Neural cell (in vitro differentiated cells): ENCODE measurements at regions not wholly inside any gene's neighbourhood (a gene's known extent, or its start where the extent isn't known, plus 50 kb on each side); places are given as distances from the start of the nearest gene placed in this dataset.

Experiments used
- H2AFZ ChIP-seq: fragments of 200-600, 300-800 bp; sonication (generic), shearing (Covaris generic); 2 replicates; pipeline ENCODE4 v1.6.0; 2014; ENCODE audit warnings: low read depth, mild to moderate bottlenecking, antibody characterized with exemption, low read length, moderate library complexity
- H3F3A ChIP-seq: fragments of 200-600 bp; shearing (Covaris generic); 2 replicates; pipeline ENCODE4 v1.6.1; 2016; ENCODE audit warnings: mild to moderate bottlenecking, moderate library complexity, mixed read lengths, antibody characterized with exemption, low read length; ENCODE audit not compliant: insufficient read depth, poor library complexity, severe bottlenecking
- H3K27ac ChIP-seq: fragments of 200-600, 300-800 bp; sonication (generic), shearing (Covaris generic); 2 replicates; pipeline ENCODE4 v1.5.1; 2014; ENCODE audit warnings: mild to moderate bottlenecking, low read length, moderate library complexity
- H3K27me3 ChIP-seq: fragments of 300-800, 200-600 bp; sonication (generic), shearing (Covaris generic); 2 replicates; pipeline ENCODE4 v1.6.0; 2014; ENCODE audit warnings: mild to moderate bottlenecking, low read depth, low read length, moderate library complexity; ENCODE audit not compliant: insufficient read depth
- H3K36me3 ChIP-seq: fragments of 300-800, 200-600 bp; sonication (generic), shearing (Covaris generic); 2 replicates; pipeline ENCODE4 v1.5.1; 2014; ENCODE audit warnings: mild to moderate bottlenecking, antibody characterized with exemption, low read length, moderate library complexity; ENCODE audit not compliant: insufficient read depth
- H3K4me2 ChIP-seq: fragments of 300-800, 200-600 bp; sonication (generic), shearing (Covaris generic); 2 replicates; pipeline ENCODE4 v1.6.0; 2014; ENCODE audit warnings: mild to moderate bottlenecking, low read length
- H3K4me3 ChIP-seq: fragments of 300-800, 200-600 bp; sonication (generic), shearing (Covaris generic); 2 replicates; pipeline ENCODE4 v1.5.1; 2014; ENCODE audit warnings: mild to moderate bottlenecking, low read length, moderate library complexity
- H3K79me2 ChIP-seq: fragments of 200-600 bp; shearing (Covaris generic); replicated peaks from 2 replicates; pipeline ENCODE4 v1.6.0; 2014; ENCODE audit warnings: mild to moderate bottlenecking, low read length, moderate library complexity; ENCODE audit not compliant: insufficient read depth
- H3K9ac ChIP-seq: fragments of 300-800, 200-600 bp; sonication (generic), shearing (Covaris generic); 2 replicates; pipeline ENCODE4 v1.6.1; 2016; ENCODE audit warnings: mild to moderate bottlenecking, low read length, mixed read lengths
- H3K9me2 ChIP-seq: fragments of 200-600 bp; shearing (Covaris generic); 2 replicates; pipeline ENCODE4 v1.6.1; 2016; ENCODE audit warnings: mild to moderate bottlenecking, low read length, mixed read lengths; ENCODE audit not compliant: insufficient read depth
- H3K9me3 ChIP-seq: fragments of 200-600, 300-800 bp; sonication (generic), shearing (Covaris generic); 2 replicates; pipeline ENCODE4 v1.6.1; 2016; ENCODE audit warnings: mild to moderate bottlenecking, mixed run types, low read length, moderate library complexity, mixed read lengths
- H4K20me1 ChIP-seq: fragments of 200-600 bp; shearing (Covaris generic); 2 replicates; pipeline ENCODE4 v1.6.1; 2016; ENCODE audit warnings: mild to moderate bottlenecking, mixed run types; ENCODE audit not compliant: insufficient read depth
- EP300 ChIP-seq: fragments of 450-650 bp; conservative IDR thresholded peaks from 2 replicates; pipeline ENCODE4 v1.6.1; 2014; ENCODE audit warnings: antibody characterized with exemption, mild to moderate bottlenecking, moderate library complexity; ENCODE audit not compliant: poor library complexity, severe bottlenecking
- EZH2 ChIP-seq: fragments of 200-600, 300-800 bp; shearing (Covaris generic), sonication (generic); IDR thresholded peaks from 2 replicates; pipeline ENCODE4 v1.6.1; 2014; ENCODE audit warnings: antibody characterized with exemption, low read length, borderline replicate concordance, mild to moderate bottlenecking; ENCODE audit not compliant: insufficient read depth, poor library complexity, severe bottlenecking
- MXI1 ChIP-seq: fragments of 450-650 bp; conservative IDR thresholded peaks from 2 replicates; pipeline ENCODE4 v1.6.1; 2014; ENCODE audit warnings: antibody characterized with exemption, mild to moderate bottlenecking; ENCODE audit not compliant: poor library complexity, severe bottlenecking
- POLR2AphosphoS5 ChIP-seq: IDR thresholded peaks from 2 replicates; pipeline ENCODE4 v1.6.1; 2012
- RAD21 ChIP-seq: fragments of 450-650 bp; conservative IDR thresholded peaks from 2 replicates; pipeline ENCODE4 v1.6.1; 2014; ENCODE audit warnings: antibody characterized with exemption, mild to moderate bottlenecking, moderate library complexity
- REST ChIP-seq: IDR thresholded peaks from 2 replicates; pipeline ENCODE4 v1.6.1; 2012; ENCODE audit warnings: borderline replicate concordance
- SMC3 ChIP-seq: fragments of 450-650 bp; conservative IDR thresholded peaks from 2 replicates; pipeline ENCODE4 v1.6.1; 2014; ENCODE audit warnings: antibody characterized with exemption, mild to moderate bottlenecking, moderate library complexity; ENCODE audit not compliant: poor library complexity
- TAF1 ChIP-seq: IDR thresholded peaks from 2 replicates; pipeline ENCODE4 v1.6.1; 2012; ENCODE audit warnings: low read depth
- TF ChIP-seq, protein P1 (sequence below): fragments of 450-650 bp; IDR thresholded peaks from 2 replicates; pipeline ENCODE4 v1.5.1; 2014; ENCODE audit warnings: antibody characterized with exemption, mild to moderate bottlenecking, moderate library complexity; ENCODE audit not compliant: poor library complexity, severe bottlenecking

DNA sequence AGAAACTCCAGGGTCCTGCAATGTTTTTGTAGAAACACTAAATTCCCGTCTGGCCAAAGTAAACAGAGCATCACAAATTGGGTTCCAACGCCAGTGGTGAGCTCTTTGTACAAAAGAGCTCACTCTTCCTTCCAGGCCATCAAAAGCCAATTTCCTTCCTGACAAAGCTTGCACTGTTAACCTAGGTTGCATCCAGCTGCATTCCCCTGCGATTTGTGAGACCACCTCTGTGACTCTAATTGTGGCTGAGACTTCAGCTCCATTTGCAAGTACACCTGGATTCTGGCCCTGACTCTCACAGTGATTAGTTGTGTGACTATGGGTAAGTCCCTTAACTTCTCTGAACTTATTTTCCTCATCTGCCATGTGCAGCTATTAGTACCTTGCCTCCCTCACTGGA is 212.5 kb upstream of the CXorf66 start:
- Histone ChIP-seq H3K27ac (no peak overlapping the region), H3K79me2 (no peaks in the 10 kb centered on the region), H3K36me3 (no peaks in the 10 kb centered on the region), H3K27me3 (no peaks in the 10 kb centered on the region), H4K20me1 (no peaks in the 10 kb centered on the region), H3F3A (no peaks in the 10 kb centered on the region), H3K9me2 (no peaks in the 10 kb centered on the region), H3K9ac (no peak overlapping the region), H3K4me3 (no peak overlapping the region), H3K4me2 (no peak overlapping the region), H3K9me3 (no peaks in the 10 kb centered on the region), H2AFZ (no peak overlapping the region)
- TF ChIP-seq MXI1, result no peak
- no peak for TF ChIP-seq RAD21
- no peak for TF ChIP-seq TAF1
- TF ChIP-seq EP300, result no peak
- no peak for TF ChIP-seq REST
- TF ChIP-seq, protein P1, sequence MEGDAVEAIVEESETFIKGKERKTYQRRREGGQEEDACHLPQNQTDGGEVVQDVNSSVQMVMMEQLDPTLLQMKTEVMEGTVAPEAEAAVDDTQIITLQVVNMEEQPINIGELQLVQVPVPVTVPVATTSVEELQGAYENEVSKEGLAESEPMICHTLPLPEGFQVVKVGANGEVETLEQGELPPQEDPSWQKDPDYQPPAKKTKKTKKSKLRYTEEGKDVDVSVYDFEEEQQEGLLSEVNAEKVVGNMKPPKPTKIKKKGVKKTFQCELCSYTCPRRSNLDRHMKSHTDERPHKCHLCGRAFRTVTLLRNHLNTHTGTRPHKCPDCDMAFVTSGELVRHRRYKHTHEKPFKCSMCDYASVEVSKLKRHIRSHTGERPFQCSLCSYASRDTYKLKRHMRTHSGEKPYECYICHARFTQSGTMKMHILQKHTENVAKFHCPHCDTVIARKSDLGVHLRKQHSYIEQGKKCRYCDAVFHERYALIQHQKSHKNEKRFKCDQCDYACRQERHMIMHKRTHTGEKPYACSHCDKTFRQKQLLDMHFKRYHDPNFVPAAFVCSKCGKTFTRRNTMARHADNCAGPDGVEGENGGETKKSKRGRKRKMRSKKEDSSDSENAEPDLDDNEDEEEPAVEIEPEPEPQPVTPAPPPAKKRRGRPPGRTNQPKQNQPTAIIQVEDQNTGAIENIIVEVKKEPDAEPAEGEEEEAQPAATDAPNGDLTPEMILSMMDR, result no peak
- TF ChIP-seq SMC3, result no peak
- TF ChIP-seq EZH2, result no peak
- no peak for TF ChIP-seq POLR2AphosphoS5

DNA sequence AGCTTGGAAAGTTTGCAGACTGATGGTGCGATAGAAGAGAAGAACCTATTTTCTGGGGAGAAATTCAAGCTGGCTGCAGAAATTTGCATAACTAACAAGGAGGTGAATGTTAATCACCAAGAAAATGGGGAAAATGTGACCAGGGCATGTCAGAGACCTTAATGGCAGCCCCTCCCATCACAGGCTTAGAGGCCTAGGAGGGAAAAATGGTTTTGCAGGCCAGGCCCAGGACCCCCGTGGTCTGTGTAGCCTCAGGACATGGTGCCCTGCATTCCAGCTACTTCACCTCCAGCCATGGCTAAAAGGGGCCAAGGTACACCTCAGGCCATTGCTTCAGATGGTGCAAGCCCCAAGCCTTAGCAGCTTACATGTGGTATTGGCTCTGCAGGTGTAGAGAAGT is 207.1 kb upstream of the CXorf66 start:
- H3K9ac ChIP-seq, result no peak overlapping the region
- no peak overlapping the region for H3K4me2 ChIP-seq
- H3K4me3 ChIP-seq, result no peak overlapping the region
- no peaks in the 10 kb centered on the region for H3K36me3 ChIP-seq
- no peaks in the 10 kb centered on the region for H3K27me3 ChIP-seq
- H3K9me2 ChIP-seq, result no peaks in the 10 kb centered on the region
- H4K20me1 ChIP-seq, result no peaks in the 10 kb centered on the region
- TF ChIP-seq POLR2AphosphoS5 (no peak), SMC3 (no peak), EZH2 (no peak), RAD21 (no peak)
- H3K9me3 ChIP-seq, result no peaks in the 10 kb centered on the region
- no peak overlapping the region for H3K27ac ChIP-seq
- H3F3A ChIP-seq, result no peaks in the 10 kb centered on the region
- no peak overlapping the region for H2AFZ ChIP-seq
- no peaks in the 10 kb centered on the region for H3K79me2 ChIP-seq

GRCh38 chrX:140167551-140167950 is 202.2 kb upstream of the CXorf66 start:
- H3K4me3 ChIP-seq, result no peak overlapping the region
- TF ChIP-seq POLR2AphosphoS5 (no peak), EP300 (no peak), MXI1 (no peak), EZH2 (no peak), TAF1 (no peak), RAD21 (no peak)
- H3K36me3 ChIP-seq, result no peaks in the 10 kb centered on the region
- no peaks in the 10 kb centered on the region for H3K9me3 ChIP-seq
- no peaks in the 10 kb centered on the region for H3K9me2 ChIP-seq
- no peak overlapping the region for H3K4me2 ChIP-seq
- H4K20me1 ChIP-seq, result no peaks in the 10 kb centered on the region
- H3K9ac ChIP-seq, result no peak overlapping the region
- no peaks in the 10 kb centered on the region for H3F3A ChIP-seq
- no peak overlapping the region for H2AFZ ChIP-seq
- H3K79me2 ChIP-seq, result no peaks in the 10 kb centered on the region
- H3K27ac ChIP-seq, result no peak overlapping the region
- no peaks in the 10 kb centered on the region for H3K27me3 ChIP-seq
